H9 (cell line): ENCODE measurements at regions not wholly inside any gene's neighbourhood (a gene's known extent, or its start where the extent isn't known, plus 50 kb on each side); places are given as distances from the start of the nearest gene placed in this dataset.

Experiments used
- DNase-seq: peaks from one replicate; pipeline ENCODE4 v3.0.0-alpha.2; 2017
- H2AFZ ChIP-seq: one replicate; pipeline ENCODE4 v1.6.1; 2013; ENCODE audit warnings: mild to moderate bottlenecking, low read length, control low read depth, moderate library complexity
- H2AK5ac ChIP-seq: 2 replicates; pipeline ENCODE4 v1.6.1; 2013; ENCODE audit warnings: low read length, control low read depth, mixed read lengths; ENCODE audit not compliant: insufficient read length
- H2BK120ac ChIP-seq: one replicate; pipeline ENCODE4 v1.6.1; 2013; ENCODE audit warnings: low read depth, mild to moderate bottlenecking, low read length, control low read depth, inconsistent platforms; ENCODE audit not compliant: poor library complexity, severe bottlenecking
- H2BK12ac ChIP-seq: 2 replicates; pipeline ENCODE4 v1.6.1; 2013; ENCODE audit warnings: low read length, control low read depth, mixed read lengths, low read depth; ENCODE audit not compliant: insufficient read length
- H2BK15ac ChIP-seq: 2 replicates; pipeline ENCODE4 v1.6.1; 2013; ENCODE audit warnings: low read depth, low read length, control low read depth
- H2BK20ac ChIP-seq: one replicate; pipeline ENCODE4 v1.6.1; 2013; ENCODE audit warnings: low read depth, mild to moderate bottlenecking, low read length, control low read depth, inconsistent platforms; ENCODE audit not compliant: poor library complexity, severe bottlenecking
- H2BK5ac ChIP-seq: 2 replicates; pipeline ENCODE4 v1.6.1; 2013; ENCODE audit warnings: low read length, control low read depth, mixed read lengths; ENCODE audit not compliant: insufficient read length
- H3K14ac ChIP-seq: 2 replicates; pipeline ENCODE4 v1.6.1; 2013; ENCODE audit warnings: low read length, control low read depth; ENCODE audit not compliant: insufficient read depth
- H3K18ac ChIP-seq: 2 replicates; pipeline ENCODE4 v1.6.1; 2013; ENCODE audit warnings: low read depth, mild to moderate bottlenecking, mixed read lengths, low read length, control low read depth; ENCODE audit not compliant: insufficient read length
- H3K23ac ChIP-seq: 2 replicates; pipeline ENCODE4 v1.6.1; 2013; ENCODE audit warnings: low read length, control low read depth, mixed read lengths, low read depth; ENCODE audit not compliant: insufficient read length
- H3K23me2 ChIP-seq: 2 replicates; pipeline ENCODE4 v1.6.1; 2013; ENCODE audit warnings: low read depth, mild to moderate bottlenecking, mixed read lengths, low read length, control low read depth; ENCODE audit not compliant: insufficient read length, poor library complexity, severe bottlenecking
- H3K27ac ChIP-seq: 2 replicates; pipeline ENCODE4 v1.5.1; 2013; ENCODE audit warnings: low read length, control low read depth, mixed read lengths, low read depth; ENCODE audit not compliant: insufficient read length
- H3K27me3 ChIP-seq: 2 replicates; pipeline ENCODE4 v1.6.1; 2013; ENCODE audit warnings: low read length, control low read depth, inconsistent platforms; ENCODE audit not compliant: insufficient read depth
- H3K4ac ChIP-seq: 2 replicates; pipeline ENCODE4 v1.6.1; 2013; ENCODE audit warnings: low read depth, mild to moderate bottlenecking, control low read depth, inconsistent platforms, low read length, moderate library complexity
- H3K4me1 ChIP-seq: 2 replicates; pipeline ENCODE4 v1.6.1; 2013; ENCODE audit warnings: low read length, control low read depth, inconsistent platforms; ENCODE audit not compliant: insufficient read depth
- H3K4me2 ChIP-seq: 2 replicates; pipeline ENCODE4 v1.6.1; 2013; ENCODE audit warnings: low read length, control low read depth, mixed read lengths; ENCODE audit not compliant: insufficient read length, insufficient read depth
- H3K56ac ChIP-seq: 2 replicates; pipeline ENCODE4 v1.6.1; 2013; ENCODE audit warnings: low read depth, mild to moderate bottlenecking, mixed read lengths, low read length, control low read depth; ENCODE audit not compliant: insufficient read length
- H3K79me1 ChIP-seq: 2 replicates; pipeline ENCODE4 v1.6.1; 2013; ENCODE audit warnings: low read depth, mild to moderate bottlenecking, moderate library complexity, low read length, control low read depth, inconsistent platforms; ENCODE audit not compliant: insufficient read depth, poor library complexity, severe bottlenecking
- H3K79me2 ChIP-seq: 2 replicates; pipeline ENCODE4 v1.6.1; 2013; ENCODE audit warnings: low read length, control low read depth, inconsistent platforms; ENCODE audit not compliant: insufficient read depth
- H3K9ac ChIP-seq: 2 replicates; pipeline ENCODE4 v1.6.1; 2013; ENCODE audit warnings: low read length, control low read depth, mixed read lengths; ENCODE audit not compliant: insufficient read length; ENCODE audit errors: extremely low read depth
- H3K9me3 ChIP-seq: one replicate; pipeline ENCODE4 v1.6.1; 2013; ENCODE audit warnings: low read depth, low read length, inconsistent platforms; ENCODE audit not compliant: control insufficient read depth
- H3T11ph ChIP-seq: one replicate; pipeline ENCODE4 v1.6.1; 2013; ENCODE audit warnings: mild to moderate bottlenecking, low read length, control low read depth, inconsistent platforms
- H4K20me1 ChIP-seq: one replicate; pipeline ENCODE4 v1.6.1; 2013; ENCODE audit not compliant: control insufficient read depth, insufficient read length, insufficient read depth
- H4K5ac ChIP-seq: 2 replicates; pipeline ENCODE4 v1.6.1; 2013; ENCODE audit warnings: low read depth, mild to moderate bottlenecking, mixed read lengths, low read length, control low read depth; ENCODE audit not compliant: insufficient read length
- H4K8ac ChIP-seq: replicated peaks from 2 replicates; pipeline ENCODE4 v1.6.1; 2013; ENCODE audit warnings: low read length, control low read depth, mixed read lengths, low read depth; ENCODE audit not compliant: insufficient read length
- H4K91ac ChIP-seq: 2 replicates; pipeline ENCODE4 v1.6.1; 2013; ENCODE audit warnings: low read depth, mild to moderate bottlenecking, moderate library complexity, mixed read lengths, low read length, control low read depth; ENCODE audit not compliant: insufficient read length
- H3K27ac Mint-ChIP-seq, 3 experiments: 2 replicates in 2 of 3; 3 replicates in 1 of 3; pipeline ENCODE4 v1.8.0; 2020 to 2021; ENCODE audit warnings: mixed read lengths in 3 of 3, mild to moderate bottlenecking in 1 of 3, moderate library complexity in 1 of 3
- H3K27me3 Mint-ChIP-seq: 2 replicates; pipeline ENCODE4 v1.8.0; 2021; ENCODE audit warnings: low read depth, mild to moderate bottlenecking, moderate library complexity, mixed read lengths
- H3K36me3 Mint-ChIP-seq, 3 experiments: 2 replicates in 2 of 3; 3 replicates in 1 of 3; pipeline ENCODE4 v1.8.0; 2020 to 2021; ENCODE audit warnings: low read depth in 3 of 3, mixed read lengths in 3 of 3; ENCODE audit not compliant: insufficient read depth in 1 of 3
- H3K4me1 Mint-ChIP-seq, 2 experiments: 2 replicates each; pipeline ENCODE4 v1.8.0; 2020; ENCODE audit warnings: mixed read lengths in 2 of 2
- H3K4me3 Mint-ChIP-seq, 2 experiments: 2 replicates in 1 of 2; 3 replicates in 1 of 2; pipeline ENCODE4 v1.8.0; 2020 to 2021; ENCODE audit warnings: mild to moderate bottlenecking in 2 of 2, mixed read lengths in 2 of 2, moderate library complexity in 1 of 2
- H3K9me3 Mint-ChIP-seq, 2 experiments: 2 replicates in 1 of 2; 3 replicates in 1 of 2; pipeline ENCODE4 v1.8.0; 2020; ENCODE audit warnings: mild to moderate bottlenecking in 2 of 2, mixed read lengths in 2 of 2, moderate library complexity in 1 of 2
- CTCF ChIP-seq: fragments of 200-600 bp; sonication (generic); conservative IDR thresholded peaks from 3 replicates; pipeline ENCODE4 v1.8.0; 2021; ENCODE audit warnings: antibody characterized with exemption, mild to moderate bottlenecking
- whole genome bisulfite sequencing: extraction: QIAGEN DNeasy Blood & Tissue Kit; methylation state at CpG from one replicate; pipeline ENCODE4 v1.1.7; 2013; ENCODE audit warnings: missing lambda C conversion rate, low lambda C conversion rate, mixed read lengths; ENCODE audit not compliant: insufficient read length; ENCODE audit errors: extremely low coverage; 5-methylcytosine and 5-hydroxymethylcytosine counted together

- Histone ChIP-seq H3K56ac (no peak overlapping the region), H4K91ac (no peak overlapping the region), H3K79me1 (no peaks in the 10 kb centered on the region), H2AFZ (no peak overlapping the region), H2AK5ac (no peak overlapping the region), H2BK15ac (no peak overlapping the region), H3K4me2 (no peak overlapping the region), H3K14ac (no peak overlapping the region), H3K79me2 (no peaks in the 10 kb centered on the region), H4K5ac (no peak overlapping the region), H3K27ac (no peak overlapping the region), H3K23me2 (no peaks in the 10 kb centered on the region), H2BK12ac (no peak overlapping the region), H4K20me1 (no peaks in the 10 kb centered on the region), H3K23ac (no peak overlapping the region), H3K4me1 (no peaks in the 10 kb centered on the region), H3K9ac (no peak overlapping the region), H2BK20ac (no peak overlapping the region), H3K9me3 (no peaks in the 10 kb centered on the region), H3K18ac (no peak overlapping the region), H2BK5ac (no peak overlapping the region), H3K4ac (no peak overlapping the region), H2BK120ac (no peak overlapping the region), H3K27me3 (no peaks in the 10 kb centered on the region), H3T11ph (no peak overlapping the region), H4K8ac (no peak overlapping the region)
- DNase-seq, result no peak
- H3K27ac Mint-ChIP-seq, result no peak overlapping the region
- no CpG with 5 or more reads among the region's 4 CpGs for WGBS
- no peaks in the 10 kb centered on the region for H3K36me3 Mint-ChIP-seq
- no peak for TF ChIP-seq CTCF
- no peaks in the 10 kb centered on the region for H3K4me1 Mint-ChIP-seq
- H3K9me3 Mint-ChIP-seq, result no peaks in the 10 kb centered on the region; a peak in 1 of 5 replicates
- no peak overlapping the region for H3K4me3 Mint-ChIP-seq
- no peaks in the 10 kb centered on the region for H3K27me3 Mint-ChIP-seq
These were observed 699.1 kb downstream of the KCNA4 start for GRCh38 chr11:29317694-29318093.
